Sigmoid colon (tissue), 4 donors: ENCODE measurements at regions not wholly inside any gene's neighbourhood (a gene's known extent, or its start where the extent isn't known, plus 50 kb on each side); places are given as distances from the start of the nearest gene placed in this dataset.

Experiments
- CTCF ChIP-seq, 4 experiments: fragments of 450-650 bp in 3 of 4; fragments of 200-600 bp in 1 of 4; IDR thresholded peaks; one replicate each; pipeline ENCODE4 v1.5.1; 2016 to 2019; ENCODE audit warnings: antibody characterized with exemption in 4 of 4, mild to moderate bottlenecking in 3 of 4, moderate library complexity in 2 of 4
- POLR2AphosphoS5 ChIP-seq, 4 donors: sonication (generic); formaldehyde crosslinking; IDR thresholded peaks; one replicate each; pipeline ENCODE4 v1.6.1; 2017; ENCODE audit warnings: antibody characterized with exemption in 4 of 4

DNA sequence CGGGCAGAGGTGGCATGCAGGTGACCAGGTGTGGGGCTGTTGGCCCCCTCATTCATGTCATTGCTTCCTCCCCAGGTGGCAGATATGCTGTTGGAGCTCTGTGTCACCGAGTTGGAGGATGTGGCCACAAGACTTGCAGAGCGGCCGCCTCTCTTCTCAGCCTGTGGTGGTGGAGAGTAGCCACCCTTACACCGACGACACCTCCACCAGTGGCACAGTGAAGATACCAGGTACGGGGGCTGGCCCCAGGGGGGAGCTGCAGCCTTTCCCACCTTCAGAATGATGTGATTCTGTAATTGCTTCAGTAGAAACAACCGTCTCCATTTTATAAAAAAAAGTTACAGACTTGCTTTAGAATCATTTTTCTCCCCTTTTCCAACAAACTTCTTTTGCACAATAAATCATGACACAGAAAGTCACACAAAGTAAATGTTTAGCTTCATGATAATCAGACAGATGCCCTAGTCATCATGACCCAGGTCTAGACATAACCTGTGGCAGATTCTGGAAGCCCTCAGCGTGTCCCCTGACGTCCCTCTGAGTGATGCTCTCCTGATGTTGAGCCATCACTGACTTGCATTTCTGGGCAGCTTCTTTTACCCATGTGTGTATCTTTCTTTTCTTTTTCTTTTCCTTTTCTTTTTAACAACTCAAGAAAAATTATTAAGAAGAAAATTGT lies 76.0 kb upstream of the FAN1 start:
- TF ChIP-seq POLR2AphosphoS5 (IDR thresholded peaks at IDR 0.05) (no peak), CTCF (IDR thresholded peaks at IDR 0.05) (no peak)
